K562 (cell line): ENCODE measurements at regions not wholly inside any gene's neighbourhood (a gene's known extent, or its start where the extent isn't known, plus 50 kb on each side); places are given as distances from the start of the nearest gene placed in this dataset.

Experiments used
- ATAC-seq: fragments of 200-7000 bp; cut with Tn5 transposase; 3 replicates; pipeline ENCODE4 v1.9.1; 2020; ENCODE audit warnings: moderate library complexity
- BruUV-seq: library from RNA; stranded (reverse); fragments of 400-500 nt; replicated peaks from 2 replicates; lab custom pipeline; 2021; lab: Mats Ljungman, UMichigan
- CTCF ChIA-PET: fragments of 300-600 bp; formaldehyde crosslinking; extraction: SDS; loops from one replicate; lab custom pipeline; 2021; ENCODE audit warnings: low intra/inter-chr PET ratio; lab: Yijun Ruan, JAX
- POLR2A ChIA-PET: fragments of 300-600, 350-650 bp; sonication (Branson Sonifier 250); formaldehyde crosslinking; extraction: SDS; loops from one replicate; lab custom pipeline; 2021; ENCODE audit warnings: antibody characterized with exemption, inconsistent platforms; lab: Yijun Ruan, JAX
- DNase-seq, 4 experiments: peaks; one replicate each; pipeline versions ENCODE4 v3.0.0 to v3.0.0-alpha.2; 2011 to 2018; ENCODE audit warnings: low spot score in 3 of 4, mixed read lengths in 3 of 4; ENCODE audit errors: extremely low read depth in 1 of 4
- FAIRE-seq: peaks from 2 replicates; lab custom pipeline; 2011; peaks lifted over from hg19 to GRCh38; lab: Jason Lieb, UNC
- H2AFZ ChIP-seq: 2 replicates; pipeline ENCODE4 v1.6.0; 2011; ENCODE audit warnings: low read depth, low read length, control low read depth, inconsistent platforms
- H3K27ac ChIP-seq: fragments of 200-600 bp; 3 replicates; pipeline ENCODE4 v1.8.0; 2011; ENCODE audit warnings: low read depth, mild to moderate bottlenecking, control low read depth, inconsistent platforms, low read length, moderate library complexity, mixed read lengths; ENCODE audit errors: extremely low read depth
- H3K27me3 ChIP-seq, 2 experiments: fragments of 300-600 bp in 1 of 2; 2 replicates in 1 of 2; 3 replicates in 1 of 2; pipeline versions ENCODE4 v1.6.0 to v1.8.0; 2011; ENCODE audit warnings: inconsistent platforms in 2 of 2, low read length in 2 of 2, mild to moderate bottlenecking in 1 of 2, mixed read lengths in 1 of 2, moderate library complexity in 1 of 2; ENCODE audit not compliant: control insufficient read depth in 2 of 2, insufficient read depth in 2 of 2
- H3K36me3 ChIP-seq: fragments of 300-600 bp; 3 replicates; pipeline ENCODE4 v1.8.0; 2011; ENCODE audit warnings: mild to moderate bottlenecking, low read length, inconsistent platforms; ENCODE audit not compliant: control insufficient read depth, insufficient read depth
- H3K4me1 ChIP-seq, 2 experiments: fragments of 200-600 bp in 1 of 2; replicated peaks in 1 of 2; 2 replicates in 1 of 2; 3 replicates in 1 of 2; pipeline versions ENCODE4 v1.5.1 to v1.8.0; 2011; ENCODE audit warnings: inconsistent platforms in 2 of 2, low read length in 2 of 2, mild to moderate bottlenecking in 1 of 2, mixed read lengths in 1 of 2, moderate library complexity in 1 of 2; ENCODE audit not compliant: control insufficient read depth in 2 of 2, insufficient read depth in 2 of 2
- H3K4me2 ChIP-seq: 2 replicates; pipeline ENCODE4 v1.6.1; 2011; ENCODE audit warnings: low read length, control low read depth, inconsistent platforms, mixed read lengths; ENCODE audit not compliant: insufficient read depth
- H3K4me3 ChIP-seq: fragments of 200-600 bp; sonication (generic), shearing (Covaris generic); 2 replicates; pipeline ENCODE4 v1.5.1; 2016; ENCODE audit warnings: control low read depth, inconsistent platforms
- H3K79me2 ChIP-seq: fragments of 200-600 bp; 3 replicates; pipeline ENCODE4 v1.8.0; 2011; ENCODE audit warnings: low read length, inconsistent platforms; ENCODE audit not compliant: control insufficient read depth, insufficient read depth
- H3K9ac ChIP-seq, 2 experiments: 2 replicates each; pipeline versions ENCODE4 v1.6.0 to v1.6.1; 2011; ENCODE audit warnings: low read depth in 2 of 2, low read length in 2 of 2, control low read depth in 1 of 2, inconsistent platforms in 1 of 2, mild to moderate bottlenecking in 1 of 2, mixed read lengths in 1 of 2; ENCODE audit not compliant: insufficient read depth in 1 of 2
- H3K9me1 ChIP-seq: one replicate; pipeline ENCODE4 v1.6.0; 2011; ENCODE audit warnings: inconsistent platforms, mild to moderate bottlenecking, low read length, moderate library complexity; ENCODE audit not compliant: control insufficient read depth, insufficient read depth
- H3K9me3 ChIP-seq: replicated peaks from 2 replicates; pipeline ENCODE4 v1.5.1; 2011; ENCODE audit warnings: low read depth, low read length, inconsistent platforms; ENCODE audit not compliant: control insufficient read depth, insufficient read depth
- H4K20me1 ChIP-seq: replicated peaks from 2 replicates; pipeline ENCODE4 v1.6.1; 2011; ENCODE audit warnings: low read length, inconsistent platforms, mixed read lengths; ENCODE audit not compliant: control insufficient read depth, insufficient read depth
- ATF7 ChIP-seq: fragments of 450-650 bp; IDR thresholded peaks from 2 replicates; pipeline ENCODE4 v1.7.1; 2014; ENCODE audit warnings: mild to moderate bottlenecking, moderate library complexity
- C11orf30 ChIP-seq: fragments of 450-650 bp; IDR thresholded peaks from 2 replicates; pipeline ENCODE4 v1.6.1; 2016; ENCODE audit warnings: low read depth, mild to moderate bottlenecking
- CTBP1 ChIP-seq: fragments of 450-650 bp; IDR thresholded peaks from 2 replicates; pipeline ENCODE4 v1.6.1; 2016; ENCODE audit warnings: borderline replicate concordance
- DDX20 ChIP-seq: fragments of 450-650 bp; IDR thresholded peaks from 2 replicates; pipeline ENCODE4 v1.6.1; 2016; ENCODE audit warnings: missing genetic modification characterization, low read depth, mild to moderate bottlenecking, missing compliant biosample characterization, moderate library complexity
- DPF2 ChIP-seq: fragments of 450-650 bp; IDR thresholded peaks from 2 replicates; pipeline ENCODE4 v1.6.1; 2016
- HDAC1 ChIP-seq, 2 experiments: fragments of 450-650 bp; IDR thresholded peaks; 2 replicates each; pipeline ENCODE4 v1.6.1; 2016 to 2017; ENCODE audit warnings: inconsistent platforms in 1 of 2, mild to moderate bottlenecking in 1 of 2, moderate library complexity in 1 of 2
- LEF1 ChIP-seq: fragments of 450-650 bp; IDR thresholded peaks from 2 replicates; pipeline ENCODE4 v1.6.1; 2016; ENCODE audit warnings: mild to moderate bottlenecking
- NFE2 ChIP-seq: IDR thresholded peaks from 2 replicates; pipeline ENCODE4 v1.6.1; 2014; ENCODE audit warnings: antibody characterized with exemption, low read depth
- NFYB ChIP-seq: IDR thresholded peaks from 2 replicates; pipeline ENCODE4 v1.6.1; 2011; ENCODE audit warnings: mild to moderate bottlenecking, moderate library complexity; ENCODE audit not compliant: insufficient read length; ENCODE audit errors: extremely low read depth
- RUNX1 ChIP-seq: sonication (generic); IDR thresholded peaks from 2 replicates; pipeline ENCODE4 v1.6.1; 2016; ENCODE audit warnings: antibody characterized with exemption, low read depth
- SAFB2 ChIP-seq: fragments of 200-400 bp; formaldehyde crosslinking; IDR thresholded peaks from 2 replicates; pipeline ENCODE4 v1.6.1; 2018; ENCODE audit warnings: borderline replicate concordance, low read length, low read depth, moderate library complexity; ENCODE audit not compliant: severe bottlenecking
- SFPQ ChIP-seq: fragments of 200-400 bp; formaldehyde crosslinking; IDR thresholded peaks from 2 replicates; pipeline ENCODE4 v1.6.1; 2017; ENCODE audit warnings: mild to moderate bottlenecking, low read depth, low read length, moderate library complexity
- THRAP3 ChIP-seq: fragments of 450-650 bp; IDR thresholded peaks from 2 replicates; pipeline ENCODE4 v1.6.1; 2016; ENCODE audit warnings: mild to moderate bottlenecking, inconsistent platforms, borderline replicate concordance
- TSC22D4 ChIP-seq: fragments of 450-650 bp; IDR thresholded peaks from 2 replicates; pipeline ENCODE4 v1.6.1; 2016; ENCODE audit warnings: missing genetic modification characterization, missing biosample characterization, control low read depth
- ZBTB7A ChIP-seq: IDR thresholded peaks from 2 replicates; pipeline ENCODE4 v1.6.1; 2011; ENCODE audit warnings: low read depth, mild to moderate bottlenecking, low read length, moderate library complexity, borderline replicate concordance; ENCODE audit not compliant: control insufficient read depth
- ZNF239 ChIP-seq: fragments of 250-450 bp; sonication (Bioruptor Pico); IDR thresholded peaks from 2 replicates; pipeline ENCODE4 v1.4.0; 2020; ENCODE audit warnings: mild to moderate bottlenecking
- ZNF316 ChIP-seq: fragments of 450-650 bp; IDR thresholded peaks from 2 replicates; pipeline ENCODE4 v1.6.1; 2016
- ZNF445 ChIP-seq: fragments of 250-450 bp; sonication (Bioruptor Pico); IDR thresholded peaks from 2 replicates; pipeline ENCODE4 v1.4.0; 2020; ENCODE audit warnings: low read depth, mild to moderate bottlenecking, moderate library complexity
- WGBS: fragments of 100-300 bp; shearing (Covaris generic); methylation state at CpG from one replicate; pipeline ENCODE4 v1.1.6; 2016; ENCODE audit warnings: low coverage, mixed read lengths; ENCODE audit not compliant: insufficient coverage; ENCODE audit errors: missing lambda C conversion rate; 5-methylcytosine and 5-hydroxymethylcytosine counted together
- in situ Hi-C: fragments of 300-500 bp; cut with MboI; formaldehyde crosslinking; loops from 4 replicates; pipeline ENCODE4 v1.15.0; 2018; ENCODE audit warnings: inconsistent platforms, mixed read lengths
- intact Hi-C: fragments of 100-400 bp; cut with micrococcal nuclease; formaldehyde crosslinking; loops from 2 replicates; pipeline ENCODE4 v1.14.2; 2022
- TF ChIP-seq, protein P1 (sequence below): fragments of 200-800 bp; sonication (Bioruptor generic); IDR thresholded peaks from 2 replicates; pipeline ENCODE4 v1.6.1; 2017; ENCODE audit warnings: missing genetic modification characterization, missing compliant biosample characterization
- TF ChIP-seq, protein P2 (sequence below): fragments of 250-450 bp; sonication (Bioruptor Pico); IDR thresholded peaks from 2 replicates; pipeline ENCODE4 v1.4.0; 2020; ENCODE audit warnings: borderline replicate concordance

- no peaks in the 10 kb centered on the region for H3K79me2 ChIP-seq
- peak overlapping the region; percentile 79 for H2AFZ ChIP-seq
- ATAC-seq = peak; percentile 90
- H3K4me1 ChIP-seq = peaks cover 24% of the 10 kb centered on the region in 2 experiments; a peak in 4 of 5 replicates
- H3K9ac ChIP-seq = peak overlapping the region; percentile 11 to 41; a peak in 2 of 4 replicates
- no peak overlapping the region for H3K4me3 ChIP-seq
- no TSS peak for BruUV-seq
- ChIA-PET POLR2A (interaction anchor here (1.0 kb wide), 1 partner anchor 19 kb away, joined by 4 read pairs; no protein-coding TSS in a partner anchor), CTCF (no interaction called here)
- H3K36me3 ChIP-seq = no peaks in the 10 kb centered on the region
- no peaks in the 10 kb centered on the region for H4K20me1 ChIP-seq
- no peaks in the 10 kb centered on the region for H3K9me3 ChIP-seq
- H3K27ac ChIP-seq = peak overlapping the region; percentile 46; the same call in 1 of the 3 replicates
- intact Hi-C loops (no loop called here), in situ Hi-C loops (no loop called here)
- no CpG with 5 or more reads among the region's 1 CpG for WGBS
- H3K27me3 ChIP-seq = no peaks in the 10 kb centered on the region
- peak overlapping the region; percentile 37; the same call in 1 of the 2 replicates for H3K4me2 ChIP-seq
- H3K9me1 ChIP-seq = peaks cover 5% of the 10 kb centered on the region
- DNase-seq = peak; percentile 69 to 75 (median 72)
- peak; percentile 74 for FAIRE-seq
- TF ChIP-seq THRAP3 = no peak
- peak; percentile 99 for TF ChIP-seq C11orf30
- TF ChIP-seq, protein P1, sequence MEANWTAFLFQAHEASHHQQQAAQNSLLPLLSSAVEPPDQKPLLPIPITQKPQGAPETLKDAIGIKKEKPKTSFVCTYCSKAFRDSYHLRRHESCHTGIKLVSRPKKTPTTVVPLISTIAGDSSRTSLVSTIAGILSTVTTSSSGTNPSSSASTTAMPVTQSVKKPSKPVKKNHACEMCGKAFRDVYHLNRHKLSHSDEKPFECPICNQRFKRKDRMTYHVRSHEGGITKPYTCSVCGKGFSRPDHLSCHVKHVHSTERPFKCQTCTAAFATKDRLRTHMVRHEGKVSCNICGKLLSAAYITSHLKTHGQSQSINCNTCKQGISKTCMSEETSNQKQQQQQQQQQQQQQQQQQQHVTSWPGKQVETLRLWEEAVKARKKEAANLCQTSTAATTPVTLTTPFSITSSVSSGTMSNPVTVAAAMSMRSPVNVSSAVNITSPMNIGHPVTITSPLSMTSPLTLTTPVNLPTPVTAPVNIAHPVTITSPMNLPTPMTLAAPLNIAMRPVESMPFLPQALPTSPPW = peak; percentile 28; the same call in 1 of the 2 replicates
- no peak for TF ChIP-seq RUNX1
- TF ChIP-seq ZNF445 = no peak
- peak; percentile 99 for TF ChIP-seq ZNF316
- TF ChIP-seq DDX20 (tag) = no peak
- TF ChIP-seq NFYB = no peak
- peak; percentile 47; the same call in 1 of the 2 replicates for TF ChIP-seq LEF1
- TF ChIP-seq, protein P2, sequence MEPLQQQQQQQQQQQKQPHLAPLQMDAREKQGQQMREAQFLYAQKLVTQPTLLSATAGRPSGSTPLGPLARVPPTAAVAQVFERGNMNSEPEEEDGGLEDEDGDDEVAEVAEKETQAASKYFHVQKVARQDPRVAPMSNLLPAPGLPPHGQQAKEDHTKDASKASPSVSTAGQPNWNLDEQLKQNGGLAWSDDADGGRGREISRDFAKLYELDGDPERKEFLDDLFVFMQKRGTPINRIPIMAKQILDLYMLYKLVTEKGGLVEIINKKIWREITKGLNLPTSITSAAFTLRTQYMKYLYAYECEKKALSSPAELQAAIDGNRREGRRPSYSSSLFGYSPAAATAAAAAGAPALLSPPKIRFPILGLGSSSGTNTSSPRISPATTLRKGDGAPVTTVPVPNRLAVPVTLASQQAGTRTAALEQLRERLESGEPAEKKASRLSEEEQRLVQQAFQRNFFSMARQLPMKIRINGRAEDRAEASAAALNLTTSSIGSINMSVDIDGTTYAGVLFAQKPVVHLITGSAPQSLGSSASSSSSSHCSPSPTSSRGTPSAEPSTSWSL (CRISPR knock-in tag) = no peak
- no peak for TF ChIP-seq ZNF239 (CRISPR knock-in tag)
- TF ChIP-seq SAFB2 = no peak
- no peak for TF ChIP-seq SFPQ
- 0 out of 2 replicates have a peak, but pooled peaks have one; percentile 23 for TF ChIP-seq ATF7
- peak in 1 of 2 experiments; percentile 18; a peak in 1 of 4 replicates for TF ChIP-seq HDAC1 (IDR thresholded peaks at IDR 0.05)
- peak; percentile 43; the same call in 1 of the 2 replicates for TF ChIP-seq ZBTB7A
- TF ChIP-seq DPF2 = peak; percentile 58
- no peak for TF ChIP-seq TSC22D4
- peak; percentile 56 for TF ChIP-seq NFE2
- TF ChIP-seq CTBP1 = peak; percentile 53; the same call in 1 of the 2 replicates
Observed at GRCh38 chrX:69107231-69107739, 58.0 kb downstream of the PJA1 start.
